ENCODE measurements at regions not wholly inside any gene's neighbourhood (a gene's known extent, or its start where the extent isn't known, plus 50 kb on each side); places are given as distances from the start of the nearest gene placed in this dataset.
"Not testable (repeated sequence)": the region's sequence is repeated elsewhere in the genome, so short reads cannot be mapped to it uniquely, and the experiment has no call there.

DNA sequence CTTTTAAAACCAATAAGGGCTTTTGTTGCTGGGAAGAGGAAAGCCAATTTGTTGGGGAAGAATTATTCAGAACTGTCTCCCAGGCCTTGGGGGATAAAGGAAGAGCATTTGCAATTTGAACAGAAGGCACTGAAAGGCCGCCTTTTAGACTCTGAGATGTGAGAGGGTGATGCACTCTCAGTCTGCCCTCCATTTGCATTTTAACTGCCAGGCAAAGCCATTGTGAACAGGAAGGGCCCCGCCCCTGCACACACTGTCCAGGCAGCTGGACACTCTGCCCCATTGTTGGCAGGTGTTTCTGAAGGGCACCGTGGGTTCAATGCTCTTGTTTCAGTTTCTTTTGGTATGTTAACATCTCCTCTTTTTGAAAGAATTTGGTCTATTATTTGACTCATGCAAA lies 169.5 kb upstream of the COPS8 start:
- TF ChIP-seq, protein P1, sequence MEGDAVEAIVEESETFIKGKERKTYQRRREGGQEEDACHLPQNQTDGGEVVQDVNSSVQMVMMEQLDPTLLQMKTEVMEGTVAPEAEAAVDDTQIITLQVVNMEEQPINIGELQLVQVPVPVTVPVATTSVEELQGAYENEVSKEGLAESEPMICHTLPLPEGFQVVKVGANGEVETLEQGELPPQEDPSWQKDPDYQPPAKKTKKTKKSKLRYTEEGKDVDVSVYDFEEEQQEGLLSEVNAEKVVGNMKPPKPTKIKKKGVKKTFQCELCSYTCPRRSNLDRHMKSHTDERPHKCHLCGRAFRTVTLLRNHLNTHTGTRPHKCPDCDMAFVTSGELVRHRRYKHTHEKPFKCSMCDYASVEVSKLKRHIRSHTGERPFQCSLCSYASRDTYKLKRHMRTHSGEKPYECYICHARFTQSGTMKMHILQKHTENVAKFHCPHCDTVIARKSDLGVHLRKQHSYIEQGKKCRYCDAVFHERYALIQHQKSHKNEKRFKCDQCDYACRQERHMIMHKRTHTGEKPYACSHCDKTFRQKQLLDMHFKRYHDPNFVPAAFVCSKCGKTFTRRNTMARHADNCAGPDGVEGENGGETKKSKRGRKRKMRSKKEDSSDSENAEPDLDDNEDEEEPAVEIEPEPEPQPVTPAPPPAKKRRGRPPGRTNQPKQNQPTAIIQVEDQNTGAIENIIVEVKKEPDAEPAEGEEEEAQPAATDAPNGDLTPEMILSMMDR (conservative IDR thresholded peaks at IDR 0.05; ENCODE audit: low read depth) = no peak
- DNase-seq (ENCODE audit: low spot score) = no peak
- ChIA-PET POLR2A (ENCODE audit: low non-redundant PET) (no interaction called here), CTCF (no interaction called here)
- H3K27ac ChIP-seq = no peak overlapping the region

DNA sequence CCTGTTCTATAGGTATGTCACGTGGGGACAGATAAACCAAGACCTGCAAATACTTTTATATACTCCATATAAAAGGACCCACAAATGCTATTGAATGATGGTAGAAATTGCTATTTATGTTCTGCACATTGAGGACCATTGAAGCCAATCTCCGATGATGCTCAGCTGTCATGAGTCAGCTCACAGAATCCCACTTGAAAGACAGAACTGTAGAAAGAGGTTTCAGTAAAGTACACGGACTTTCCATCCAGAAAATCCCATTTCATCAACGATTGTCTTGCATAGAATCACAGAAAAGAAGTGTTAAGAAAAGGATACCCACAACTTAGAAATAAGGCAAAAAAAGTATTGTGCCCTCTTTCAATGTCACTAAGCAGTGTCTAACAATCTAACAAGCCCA lies 169.0 kb upstream of the COPS8 start:
- H3K27ac ChIP-seq = no peak overlapping the region
- CTCF ChIA-PET = no interaction called here
- TF ChIP-seq, protein P1 (conservative IDR thresholded peaks at IDR 0.05; ENCODE audit: low read depth) = no peak
- no peak for DNase-seq (ENCODE audit: low spot score)
- POLR2A ChIA-PET (ENCODE audit: low non-redundant PET) = no interaction called here

DNA sequence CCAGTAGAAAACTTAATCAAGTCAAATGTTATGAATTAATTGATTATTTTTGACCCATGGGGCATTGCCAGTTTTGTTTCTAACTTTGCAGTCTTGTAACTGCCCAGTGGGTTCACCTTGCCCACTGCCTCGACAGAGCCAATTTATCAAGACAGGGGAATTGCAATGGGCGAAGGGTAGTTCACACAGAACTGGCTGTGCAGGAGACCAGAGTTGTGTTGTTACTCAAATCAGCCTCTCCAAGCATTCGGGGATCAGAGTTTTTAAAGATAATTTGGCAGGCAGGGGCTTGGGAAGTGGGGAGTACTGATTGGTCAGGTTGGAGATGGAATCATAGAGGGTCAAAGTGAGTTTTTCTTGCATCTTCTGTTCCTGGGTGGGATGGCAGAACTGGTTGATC lies 168.5 kb upstream of the COPS8 start:
- no peak for DNase-seq (ENCODE audit: low spot score)
- POLR2A ChIA-PET (ENCODE audit: low non-redundant PET) = no interaction called here
- H3K27ac ChIP-seq = no peak overlapping the region
- TF ChIP-seq, protein P1 (conservative IDR thresholded peaks at IDR 0.05; ENCODE audit: low read depth) = no peak
- CTCF ChIA-PET = no interaction called here

DNA sequence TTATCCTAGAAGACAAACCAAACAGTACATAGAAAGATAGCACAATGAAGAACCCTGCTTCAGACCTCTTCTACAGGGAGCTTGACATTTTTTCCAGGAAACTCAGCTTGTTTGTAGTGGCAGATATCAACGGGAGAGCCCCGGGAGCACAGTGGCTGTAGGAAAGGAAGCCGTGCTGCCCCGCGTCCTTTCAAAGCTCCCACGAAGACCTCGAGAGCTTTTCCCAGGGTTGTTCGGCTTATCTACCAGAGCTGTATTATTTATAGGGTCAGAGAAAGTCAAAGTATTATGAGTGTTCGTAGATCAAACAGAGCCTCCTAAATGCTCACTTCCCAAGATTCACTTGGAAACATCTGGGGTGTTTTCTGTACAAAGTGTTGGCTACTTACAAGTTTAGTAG lies 167.1 kb upstream of the COPS8 start:
- ChIA-PET CTCF (no interaction called here), POLR2A (ENCODE audit: low non-redundant PET) (no interaction called here)
- no peak for DNase-seq (ENCODE audit: low spot score)
- TF ChIP-seq, protein P1 (conservative IDR thresholded peaks at IDR 0.05; ENCODE audit: low read depth) = no peak
- H3K27ac ChIP-seq = no peak overlapping the region

DNA sequence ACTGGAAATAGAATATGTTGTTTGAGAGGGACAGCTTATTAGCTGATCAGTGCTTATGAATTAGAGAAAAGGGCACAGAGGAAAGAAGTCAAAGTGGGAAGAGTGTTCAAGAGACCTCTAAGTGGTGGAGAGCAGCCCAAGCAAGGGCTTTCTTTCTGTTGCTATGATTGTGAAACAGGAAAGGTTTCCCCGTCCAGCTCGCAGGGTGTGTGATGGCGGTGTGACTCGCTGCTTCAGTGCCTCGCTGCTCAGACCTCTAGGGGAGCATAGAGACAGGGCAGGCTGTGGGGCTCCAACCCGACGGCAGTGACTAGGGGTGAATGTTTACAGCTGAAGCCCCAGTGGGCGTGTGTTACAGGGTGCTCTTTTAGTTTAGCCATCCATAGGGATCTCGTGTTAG lies 166.5 kb upstream of the COPS8 start:
- CTCF ChIA-PET = no interaction called here
- POLR2A ChIA-PET (ENCODE audit: low non-redundant PET) = no interaction called here
- TF ChIP-seq, protein P1 (conservative IDR thresholded peaks at IDR 0.05; ENCODE audit: low read depth) = no peak
- no peak overlapping the region for H3K27ac ChIP-seq
- DNase-seq (ENCODE audit: low spot score) = peak; percentile 8

DNA sequence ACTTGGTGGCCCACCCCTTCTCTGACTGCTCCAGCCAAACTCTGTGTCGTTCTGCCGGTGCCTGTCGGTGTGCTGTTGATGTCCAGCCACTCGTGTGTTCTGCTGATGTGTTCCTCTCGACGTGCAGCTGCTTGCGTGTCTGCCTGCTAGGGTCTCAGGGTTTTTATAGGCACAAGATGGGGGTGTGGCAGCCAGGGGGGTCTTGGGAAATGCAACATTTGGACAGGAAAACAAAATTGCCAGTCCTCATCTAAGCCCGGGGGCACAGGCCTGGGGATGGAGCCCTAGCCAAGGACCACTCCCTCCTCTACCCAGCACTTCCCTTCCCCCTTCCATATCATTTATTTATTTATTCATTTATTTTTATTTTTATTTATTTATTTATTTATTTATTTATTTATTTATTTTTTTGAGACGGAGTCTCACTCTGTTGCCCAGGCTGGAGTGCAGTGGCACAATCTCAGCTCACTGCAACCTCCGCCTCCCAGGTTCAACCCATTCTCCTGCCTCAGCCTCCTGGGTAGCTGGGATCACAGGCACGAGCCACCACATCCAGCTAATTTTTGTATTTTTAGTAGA lies 165.8 kb upstream of the COPS8 start:
- DNase-seq (ENCODE audit: low spot score); H3K27ac ChIP-seq; POLR2A ChIA-PET (ENCODE audit: low non-redundant PET); CTCF ChIA-PET: not testable (repeated sequence)

DNA sequence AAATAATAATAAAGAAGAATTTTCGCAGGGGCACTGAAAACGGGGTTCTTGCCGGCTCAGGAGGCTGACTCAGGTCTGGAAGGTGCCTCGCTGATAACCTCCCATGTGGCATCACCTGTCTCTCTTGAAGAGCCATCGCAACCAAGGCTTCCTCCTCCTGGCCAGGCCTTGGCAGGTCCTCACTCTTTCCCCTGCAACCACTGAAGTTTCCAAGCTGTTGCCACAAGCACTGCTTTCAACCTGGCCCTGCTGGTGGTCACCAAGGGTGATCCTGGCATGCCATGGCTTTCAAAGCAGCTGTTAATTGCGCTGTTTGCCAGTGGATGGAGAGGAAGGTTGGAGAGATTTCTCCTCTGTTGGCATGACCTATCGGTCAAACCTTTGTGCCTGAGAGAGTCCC lies 163.6 kb upstream of the COPS8 start:
- TF ChIP-seq, protein P1 (conservative IDR thresholded peaks at IDR 0.05; ENCODE audit: low read depth) = no peak
- no peak for DNase-seq (ENCODE audit: low spot score)
- no peak overlapping the region for H3K27ac ChIP-seq
- POLR2A ChIA-PET (ENCODE audit: low non-redundant PET) = no interaction called here
- CTCF ChIA-PET = no interaction called here
